ENCODE measurements at regions not wholly inside any gene's neighbourhood (a gene's known extent, or its start where the extent isn't known, plus 50 kb on each side); places are given as distances from the start of the nearest gene placed in this dataset.
A peak's percentile ranks its signal among the peaks of the same experiment; 100 is the strongest.

GRCh38 chr3:178324356-178324755 is 211.9 kb upstream of the KCNMB2 start:
- H3K27ac ChIP-seq, result no peak overlapping the region
- no peak overlapping the region for H3K4me3 ChIP-seq
- H3K9me3 ChIP-seq, result no peaks in the 10 kb centered on the region
- TF ChIP-seq POLR2A (IDR thresholded peaks at IDR 0.05), result no peak
- TF ChIP-seq CTCF (IDR thresholded peaks at IDR 0.05), result no peak
- no peak for TF ChIP-seq POLR2AphosphoS5 (IDR thresholded peaks at IDR 0.05)
- no peaks in the 10 kb centered on the region for H3K27me3 ChIP-seq
- H3K4me1 ChIP-seq, result peaks cover 0 to 9% of the 10 kb centered on the region in 2 donors
- H3K36me3 ChIP-seq, result no peaks in the 10 kb centered on the region
- intact Hi-C loops (cut with DNase I; ENCODE audit: low total_unique reads), result no loop called here
- no peak for DNase-seq (ENCODE audit: low spot score in 2 of 2)

- intact Hi-C loops (cut with DNase I; ENCODE audit: low total_unique reads), result no loop called here
- H3K36me3 ChIP-seq, result no peaks in the 10 kb centered on the region
- TF ChIP-seq POLR2A (IDR thresholded peaks at IDR 0.05) (no peak), POLR2AphosphoS5 (IDR thresholded peaks at IDR 0.05) (no peak), CTCF (IDR thresholded peaks at IDR 0.05) (peak; percentile 46 to 65 (median 49))
- no peaks in the 10 kb centered on the region for H3K9me3 ChIP-seq
- H3K27me3 ChIP-seq, result no peaks in the 10 kb centered on the region
- DNase-seq (ENCODE audit: low spot score in 2 of 2), result no peak
- peaks cover 0 to 9% of the 10 kb centered on the region in 2 donors for H3K4me1 ChIP-seq
- H3K27ac ChIP-seq, result no peak overlapping the region
- no peak overlapping the region for H3K4me3 ChIP-seq
Measured at GRCh38 chr3:178325330-178325729, 210.9 kb upstream of the KCNMB2 start.

- peaks cover 0 to 7% of the 10 kb centered on the region in 2 donors for H3K4me1 ChIP-seq
- no peak overlapping the region for H3K4me3 ChIP-seq
- TF ChIP-seq CTCF (IDR thresholded peaks at IDR 0.05) (no peak), POLR2A (IDR thresholded peaks at IDR 0.05) (no peak)
- no peak overlapping the region for H3K27ac ChIP-seq
- H3K27me3 ChIP-seq, result no peaks in the 10 kb centered on the region
- no peaks in the 10 kb centered on the region for H3K36me3 ChIP-seq
- intact Hi-C loops (cut with DNase I; ENCODE audit: low total_unique reads), result no loop called here
- DNase-seq (ENCODE audit: low spot score in 2 of 2), result no peak
- H3K9me3 ChIP-seq, result no peaks in the 10 kb centered on the region
Measured at GRCh38 chr3:178329936-178330335, 206.3 kb upstream of the KCNMB2 start.

- Histone ChIP-seq H3K9me3 (no peaks in the 10 kb centered on the region), H3K27me3 (no peaks in the 10 kb centered on the region), H3K4me3 (no peak overlapping the region), H3K36me3 (no peaks in the 10 kb centered on the region), H3K27ac (no peak overlapping the region), H3K4me1 (no peaks in the 10 kb centered on the region)
- DNase-seq (ENCODE audit: low spot score in 2 of 2), result no peak
- TF ChIP-seq CTCF (IDR thresholded peaks at IDR 0.05), result no peak
- TF ChIP-seq POLR2A (IDR thresholded peaks at IDR 0.05), result no peak
- TF ChIP-seq POLR2AphosphoS5 (IDR thresholded peaks at IDR 0.05), result no peak
- intact Hi-C loops (cut with DNase I; ENCODE audit: low total_unique reads), result no loop called here
Measured at GRCh38 chr3:178334239-178334638, 202.0 kb upstream of the KCNMB2 start.

GRCh38 chr3:178336336-178336735 is 199.9 kb upstream of the KCNMB2 start:
- Histone ChIP-seq H3K9me3 (no peaks in the 10 kb centered on the region), H3K36me3 (no peaks in the 10 kb centered on the region), H3K4me3 (no peak overlapping the region), H3K27me3 (no peaks in the 10 kb centered on the region), H3K27ac (no peak overlapping the region), H3K4me1 (no peaks in the 10 kb centered on the region)
- TF ChIP-seq CTCF (IDR thresholded peaks at IDR 0.05), result no peak
- TF ChIP-seq POLR2AphosphoS5 (IDR thresholded peaks at IDR 0.05), result no peak
- no peak for TF ChIP-seq POLR2A (IDR thresholded peaks at IDR 0.05)
- intact Hi-C loops (cut with DNase I; ENCODE audit: low total_unique reads), result no loop called here
- no peak for DNase-seq (ENCODE audit: low spot score in 2 of 2)

All from breast epithelium (tissue), 4 donors.